K562 (cell line): ENCODE measurements at regions not wholly inside any gene's neighbourhood (a gene's known extent, or its start where the extent isn't known, plus 50 kb on each side); places are given as distances from the start of the nearest gene placed in this dataset.
A peak's percentile ranks its signal among the peaks of the same experiment; 100 is the strongest.

ENCODE experiments used
- ASH1L ChIP-seq: fragments of 450-650 bp; IDR thresholded peaks from 2 replicates; pipeline ENCODE4 v1.6.1; 2018; ENCODE audit warnings: borderline replicate concordance, mild to moderate bottlenecking, low read depth; ENCODE audit not compliant: partially characterized antibody
- CXXC5 ChIP-seq: fragments of 250-450 bp; sonication (Bioruptor Pico); IDR thresholded peaks from 2 replicates; pipeline ENCODE4 v1.8.0; 2022; ENCODE audit warnings: inconsistent platforms, mild to moderate bottlenecking, moderate library complexity
- GATA2 ChIP-seq: sonication (generic); formaldehyde crosslinking; IDR thresholded peaks from 2 replicates; pipeline ENCODE4 v1.4.0; 2020; ENCODE audit warnings: mild to moderate bottlenecking, missing genetic modification reagents
- NR2F6 ChIP-seq: fragments of 450-650 bp; formaldehyde crosslinking; IDR thresholded peaks from 2 replicates; pipeline ENCODE4 v1.4.0; 2020; ENCODE audit warnings: mild to moderate bottlenecking
- POLR2AphosphoS5 ChIP-seq: IDR thresholded peaks from 2 replicates; pipeline ENCODE4 v1.6.1; 2011; ENCODE audit warnings: mild to moderate bottlenecking, low read depth, low read length, moderate library complexity; ENCODE audit not compliant: control insufficient read depth, insufficient read depth
- SMAD4 ChIP-seq: fragments of 250-450 bp; sonication (Bioruptor Pico); conservative IDR thresholded peaks from 2 replicates; pipeline ENCODE4 v1.8.0; 2021; ENCODE audit warnings: inconsistent platforms, mild to moderate bottlenecking, moderate library complexity
- ZNF224 ChIP-seq: sonication (generic); formaldehyde crosslinking; IDR thresholded peaks from 2 replicates; pipeline ENCODE4 v1.8.0; 2022; ENCODE audit warnings: mild to moderate bottlenecking, missing genetic modification reagents
- ZNF740 ChIP-seq, 3 experiments: fragments of 200-800 bp in 1 of 3; sonication (Bioruptor generic) in 1 of 3; sonication (generic) in 1 of 3; formaldehyde crosslinking in 1 of 3; IDR thresholded peaks; 2 replicates each; pipeline versions ENCODE4 v1.6.1 to v1.8.0; 2016 to 2022; ENCODE audit warnings: mild to moderate bottlenecking in 2 of 3, missing compliant biosample characterization in 2 of 3, missing genetic modification characterization in 2 of 3, missing genetic modification reagents in 1 of 3
- ZNF766 ChIP-seq: fragments of 200-800 bp; sonication (Bioruptor generic); conservative IDR thresholded peaks from 2 replicates; pipeline ENCODE4 v1.6.1; 2016; ENCODE audit warnings: missing genetic modification characterization, missing compliant biosample characterization
- TF ChIP-seq, protein P1 (sequence below): IDR thresholded peaks from 2 replicates; pipeline ENCODE4 v1.6.1; 2016; ENCODE audit warnings: missing genetic modification characterization, missing compliant biosample characterization
- TF ChIP-seq, protein P2 (sequence below): fragments of 200-600 bp; sonication (generic); IDR thresholded peaks from one replicate; pipeline ENCODE4 v1.6.1; 2012; ENCODE audit warnings: mild to moderate bottlenecking, low read depth, low read length, inconsistent platforms
- TF ChIP-seq, protein P3 (sequence below): fragments of 250-450 bp; sonication (Bioruptor Pico); IDR thresholded peaks from 2 replicates; pipeline ENCODE4 v1.4.0; 2020; ENCODE audit warnings: mild to moderate bottlenecking

DNA sequence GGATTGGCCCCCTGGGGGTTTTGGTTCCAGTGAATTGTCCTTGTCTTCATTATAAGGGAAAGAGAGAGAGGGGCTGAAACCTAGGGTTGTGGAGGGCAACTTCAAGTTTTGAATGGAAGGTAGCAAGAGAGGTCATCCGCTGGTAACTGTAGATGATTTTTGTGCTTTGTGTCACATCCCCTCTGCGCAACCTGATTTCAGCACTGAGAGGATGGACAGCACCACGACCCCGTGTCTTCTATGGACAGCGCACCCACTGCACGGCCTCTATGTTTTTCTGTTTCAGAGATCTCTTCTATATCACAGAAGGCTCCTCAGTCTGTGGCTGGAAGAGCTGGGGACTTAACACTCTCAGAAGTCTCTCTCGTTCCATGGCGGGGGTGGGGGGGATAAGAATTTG is 127.0 kb upstream of the RPH3A start (continued):
- TF ChIP-seq POLR2AphosphoS5, result no peak
- no peak for TF ChIP-seq GATA2 (CRISPR knock-in tag)
- TF ChIP-seq, protein P1, sequence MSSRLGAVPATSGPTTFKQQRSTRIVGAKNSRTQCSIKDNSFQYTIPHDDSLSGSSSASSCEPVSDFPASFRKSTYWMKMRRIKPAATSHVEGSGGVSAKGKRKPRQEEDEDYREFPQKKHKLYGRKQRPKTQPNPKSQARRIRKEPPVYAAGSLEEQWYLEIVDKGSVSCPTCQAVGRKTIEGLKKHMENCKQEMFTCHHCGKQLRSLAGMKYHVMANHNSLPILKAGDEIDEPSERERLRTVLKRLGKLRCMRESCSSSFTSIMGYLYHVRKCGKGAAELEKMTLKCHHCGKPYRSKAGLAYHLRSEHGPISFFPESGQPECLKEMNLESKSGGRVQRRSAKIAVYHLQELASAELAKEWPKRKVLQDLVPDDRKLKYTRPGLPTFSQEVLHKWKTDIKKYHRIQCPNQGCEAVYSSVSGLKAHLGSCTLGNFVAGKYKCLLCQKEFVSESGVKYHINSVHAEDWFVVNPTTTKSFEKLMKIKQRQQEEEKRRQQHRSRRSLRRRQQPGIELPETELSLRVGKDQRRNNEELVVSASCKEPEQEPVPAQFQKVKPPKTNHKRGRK (tag), result no peak
- no peak; the same call in 1 of the 2 replicates for TF ChIP-seq SMAD4
- no peak for TF ChIP-seq ASH1L
- TF ChIP-seq, protein P2, sequence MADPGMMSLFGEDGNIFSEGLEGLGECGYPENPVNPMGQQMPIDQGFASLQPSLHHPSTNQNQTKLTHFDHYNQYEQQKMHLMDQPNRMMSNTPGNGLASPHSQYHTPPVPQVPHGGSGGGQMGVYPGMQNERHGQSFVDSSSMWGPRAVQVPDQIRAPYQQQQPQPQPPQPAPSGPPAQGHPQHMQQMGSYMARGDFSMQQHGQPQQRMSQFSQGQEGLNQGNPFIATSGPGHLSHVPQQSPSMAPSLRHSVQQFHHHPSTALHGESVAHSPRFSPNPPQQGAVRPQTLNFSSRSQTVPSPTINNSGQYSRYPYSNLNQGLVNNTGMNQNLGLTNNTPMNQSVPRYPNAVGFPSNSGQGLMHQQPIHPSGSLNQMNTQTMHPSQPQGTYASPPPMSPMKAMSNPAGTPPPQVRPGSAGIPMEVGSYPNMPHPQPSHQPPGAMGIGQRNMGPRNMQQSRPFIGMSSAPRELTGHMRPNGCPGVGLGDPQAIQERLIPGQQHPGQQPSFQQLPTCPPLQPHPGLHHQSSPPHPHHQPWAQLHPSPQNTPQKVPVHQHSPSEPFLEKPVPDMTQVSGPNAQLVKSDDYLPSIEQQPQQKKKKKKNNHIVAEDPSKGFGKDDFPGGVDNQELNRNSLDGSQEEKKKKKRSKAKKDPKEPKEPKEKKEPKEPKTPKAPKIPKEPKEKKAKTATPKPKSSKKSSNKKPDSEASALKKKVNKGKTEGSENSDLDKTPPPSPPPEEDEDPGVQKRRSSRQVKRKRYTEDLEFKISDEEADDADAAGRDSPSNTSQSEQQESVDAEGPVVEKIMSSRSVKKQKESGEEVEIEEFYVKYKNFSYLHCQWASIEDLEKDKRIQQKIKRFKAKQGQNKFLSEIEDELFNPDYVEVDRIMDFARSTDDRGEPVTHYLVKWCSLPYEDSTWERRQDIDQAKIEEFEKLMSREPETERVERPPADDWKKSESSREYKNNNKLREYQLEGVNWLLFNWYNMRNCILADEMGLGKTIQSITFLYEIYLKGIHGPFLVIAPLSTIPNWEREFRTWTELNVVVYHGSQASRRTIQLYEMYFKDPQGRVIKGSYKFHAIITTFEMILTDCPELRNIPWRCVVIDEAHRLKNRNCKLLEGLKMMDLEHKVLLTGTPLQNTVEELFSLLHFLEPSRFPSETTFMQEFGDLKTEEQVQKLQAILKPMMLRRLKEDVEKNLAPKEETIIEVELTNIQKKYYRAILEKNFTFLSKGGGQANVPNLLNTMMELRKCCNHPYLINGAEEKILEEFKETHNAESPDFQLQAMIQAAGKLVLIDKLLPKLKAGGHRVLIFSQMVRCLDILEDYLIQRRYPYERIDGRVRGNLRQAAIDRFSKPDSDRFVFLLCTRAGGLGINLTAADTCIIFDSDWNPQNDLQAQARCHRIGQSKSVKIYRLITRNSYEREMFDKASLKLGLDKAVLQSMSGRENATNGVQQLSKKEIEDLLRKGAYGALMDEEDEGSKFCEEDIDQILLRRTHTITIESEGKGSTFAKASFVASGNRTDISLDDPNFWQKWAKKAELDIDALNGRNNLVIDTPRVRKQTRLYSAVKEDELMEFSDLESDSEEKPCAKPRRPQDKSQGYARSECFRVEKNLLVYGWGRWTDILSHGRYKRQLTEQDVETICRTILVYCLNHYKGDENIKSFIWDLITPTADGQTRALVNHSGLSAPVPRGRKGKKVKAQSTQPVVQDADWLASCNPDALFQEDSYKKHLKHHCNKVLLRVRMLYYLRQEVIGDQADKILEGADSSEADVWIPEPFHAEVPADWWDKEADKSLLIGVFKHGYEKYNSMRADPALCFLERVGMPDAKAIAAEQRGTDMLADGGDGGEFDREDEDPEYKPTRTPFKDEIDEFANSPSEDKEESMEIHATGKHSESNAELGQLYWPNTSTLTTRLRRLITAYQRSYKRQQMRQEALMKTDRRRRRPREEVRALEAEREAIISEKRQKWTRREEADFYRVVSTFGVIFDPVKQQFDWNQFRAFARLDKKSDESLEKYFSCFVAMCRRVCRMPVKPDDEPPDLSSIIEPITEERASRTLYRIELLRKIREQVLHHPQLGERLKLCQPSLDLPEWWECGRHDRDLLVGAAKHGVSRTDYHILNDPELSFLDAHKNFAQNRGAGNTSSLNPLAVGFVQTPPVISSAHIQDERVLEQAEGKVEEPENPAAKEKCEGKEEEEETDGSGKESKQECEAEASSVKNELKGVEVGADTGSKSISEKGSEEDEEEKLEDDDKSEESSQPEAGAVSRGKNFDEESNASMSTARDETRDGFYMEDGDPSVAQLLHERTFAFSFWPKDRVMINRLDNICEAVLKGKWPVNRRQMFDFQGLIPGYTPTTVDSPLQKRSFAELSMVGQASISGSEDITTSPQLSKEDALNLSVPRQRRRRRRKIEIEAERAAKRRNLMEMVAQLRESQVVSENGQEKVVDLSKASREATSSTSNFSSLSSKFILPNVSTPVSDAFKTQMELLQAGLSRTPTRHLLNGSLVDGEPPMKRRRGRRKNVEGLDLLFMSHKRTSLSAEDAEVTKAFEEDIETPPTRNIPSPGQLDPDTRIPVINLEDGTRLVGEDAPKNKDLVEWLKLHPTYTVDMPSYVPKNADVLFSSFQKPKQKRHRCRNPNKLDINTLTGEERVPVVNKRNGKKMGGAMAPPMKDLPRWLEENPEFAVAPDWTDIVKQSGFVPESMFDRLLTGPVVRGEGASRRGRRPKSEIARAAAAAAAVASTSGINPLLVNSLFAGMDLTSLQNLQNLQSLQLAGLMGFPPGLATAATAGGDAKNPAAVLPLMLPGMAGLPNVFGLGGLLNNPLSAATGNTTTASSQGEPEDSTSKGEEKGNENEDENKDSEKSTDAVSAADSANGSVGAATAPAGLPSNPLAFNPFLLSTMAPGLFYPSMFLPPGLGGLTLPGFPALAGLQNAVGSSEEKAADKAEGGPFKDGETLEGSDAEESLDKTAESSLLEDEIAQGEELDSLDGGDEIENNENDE, result no peak
- no peak for TF ChIP-seq ZNF740 (CRISPR knock-in tag; IDR thresholded peaks at IDR 0.05)
- no peak for TF ChIP-seq ZNF740 (tag; IDR thresholded peaks at IDR 0.05)
- TF ChIP-seq ZNF766 (CRISPR knock-in tag), result 0 out of 2 replicates have a peak, but pooled peaks have one; percentile 52
- no peak for TF ChIP-seq ZNF224 (CRISPR knock-in tag)
- no peak for TF ChIP-seq NR2F6 (CRISPR knock-in tag)
- peak; percentile 32; the same call in 1 of the 2 replicates for TF ChIP-seq CXXC5
- TF ChIP-seq, protein P3, sequence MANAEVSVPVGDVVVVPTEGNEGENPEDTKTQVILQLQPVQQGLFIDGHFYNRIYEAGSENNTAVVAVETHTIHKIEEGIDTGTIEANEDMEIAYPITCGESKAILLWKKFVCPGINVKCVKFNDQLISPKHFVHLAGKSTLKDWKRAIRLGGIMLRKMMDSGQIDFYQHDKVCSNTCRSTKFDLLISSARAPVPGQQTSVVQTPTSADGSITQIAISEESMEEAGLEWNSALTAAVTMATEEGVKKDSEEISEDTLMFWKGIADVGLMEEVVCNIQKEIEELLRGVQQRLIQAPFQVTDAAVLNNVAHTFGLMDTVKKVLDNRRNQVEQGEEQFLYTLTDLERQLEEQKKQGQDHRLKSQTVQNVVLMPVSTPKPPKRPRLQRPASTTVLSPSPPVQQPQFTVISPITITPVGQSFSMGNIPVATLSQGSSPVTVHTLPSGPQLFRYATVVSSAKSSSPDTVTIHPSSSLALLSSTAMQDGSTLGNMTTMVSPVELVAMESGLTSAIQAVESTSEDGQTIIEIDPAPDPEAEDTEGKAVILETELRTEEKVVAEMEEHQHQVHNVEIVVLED, result no peak
